ENCODE measurements at regions not wholly inside any gene's neighbourhood (a gene's known extent, or its start where the extent isn't known, plus 50 kb on each side); places are given as distances from the start of the nearest gene placed in this dataset.
A peak's percentile ranks its signal among the peaks of the same experiment; 100 is the strongest.

DNA sequence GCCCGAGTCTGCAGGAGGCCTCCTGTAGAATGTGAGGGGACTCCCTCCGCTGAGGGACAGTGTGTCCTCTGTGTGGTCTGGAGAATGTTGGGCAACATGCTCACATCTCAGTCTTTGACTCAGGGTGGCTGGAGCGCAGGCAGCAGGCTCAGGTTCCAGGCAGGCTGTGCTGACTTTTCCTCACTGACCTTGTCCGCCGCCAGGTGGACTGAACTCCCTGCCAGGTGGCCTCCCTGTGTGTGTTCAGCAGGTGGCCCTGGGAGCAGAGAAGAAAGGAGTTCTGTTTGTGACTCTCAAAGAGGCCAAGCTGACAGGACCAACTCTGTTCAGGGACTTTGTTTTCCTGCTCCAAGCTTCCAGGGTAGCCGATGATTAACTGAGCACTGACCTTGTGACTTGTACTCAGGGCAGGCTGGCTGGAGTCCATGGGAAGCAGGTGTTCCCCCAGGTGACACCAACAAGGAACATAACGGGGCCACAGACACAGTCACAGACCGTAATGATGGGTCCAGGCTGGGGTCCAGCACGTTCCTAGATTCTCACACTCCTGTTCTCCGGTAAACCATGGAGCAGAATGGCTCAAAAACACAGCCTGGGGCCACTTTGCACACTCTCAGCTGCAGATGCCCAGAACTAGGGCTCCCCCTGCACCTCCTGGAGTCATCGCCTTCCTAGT lies 439.8 kb downstream of the RNF144A start:
- no peaks in the 10 kb centered on the region for H3K9me3 ChIP-seq (ENCODE audit: control insufficient read depth in 4 of 4, low read length in 3 of 4)
- H3K27me3 ChIP-seq (ENCODE audit: control insufficient read depth in 4 of 4, insufficient read depth in 4 of 4, low read length in 3 of 4): peaks cover 0 to 4% (median 0%) of the 10 kb centered on the region in 4 donors
- TF ChIP-seq SP1 (IDR thresholded peaks at IDR 0.05): peak; percentile 19
- peak in 1 of 2 donors; percentile 30 for TF ChIP-seq RAD21 (IDR thresholded peaks at IDR 0.05)
- no peak for TF ChIP-seq GABPA (IDR thresholded peaks at IDR 0.05 in 1 of 2, conservative IDR thresholded peaks at IDR 0.05 in 1 of 2)
- peak; percentile 40 for DNase-seq (ENCODE audit: low spot score)
- no peaks in the 10 kb centered on the region for H3K36me3 ChIP-seq (ENCODE audit: control insufficient read depth in 4 of 4, insufficient read depth in 3 of 4, low read depth in 1 of 4, low read length in 3 of 4)
- H3K4me3 ChIP-seq (ENCODE audit: low read depth in 1 of 3, low read length in 3 of 3): no peak overlapping the region
- H3K4me1 ChIP-seq (ENCODE audit: control insufficient read depth in 4 of 4, insufficient read depth in 4 of 4, low read length in 3 of 4): no peaks in the 10 kb centered on the region
- H3K27ac ChIP-seq (ENCODE audit: low read depth in 1 of 2, low read length in 2 of 2): no peak overlapping the region
- no peak overlapping the region for H3K9ac ChIP-seq (ENCODE audit: low read depth in 1 of 2, low read length in 2 of 2)
- 52% methylated on average over 11 of the region's 11 CpGs for WGBS

DNA sequence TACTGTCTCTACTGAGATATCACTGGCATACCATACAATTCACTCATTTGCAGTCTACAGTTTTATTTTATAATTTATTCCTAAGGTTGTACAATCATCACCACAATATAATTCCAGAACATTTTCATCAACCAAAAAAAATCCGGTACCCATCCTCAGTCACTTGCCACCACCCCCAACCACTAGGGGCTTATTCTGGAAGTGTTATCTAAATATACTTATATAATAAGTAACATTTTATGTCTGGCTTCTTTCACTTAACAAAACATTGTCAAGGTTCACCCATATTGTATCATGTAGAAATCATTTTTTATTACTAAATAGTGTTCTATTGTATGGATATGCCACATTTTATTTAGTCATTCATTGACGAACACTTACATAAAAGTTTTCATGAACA lies 440.8 kb downstream of the RNF144A start:
- Histone ChIP-seq H3K27ac (ENCODE audit: low read depth in 1 of 2, low read length in 2 of 2) (no peak overlapping the region), H3K9me3 (ENCODE audit: control insufficient read depth in 4 of 4, low read length in 3 of 4) (no peaks in the 10 kb centered on the region), H3K27me3 (ENCODE audit: control insufficient read depth in 4 of 4, insufficient read depth in 4 of 4, low read length in 3 of 4) (peaks cover 0 to 4% (median 0%) of the 10 kb centered on the region in 4 donors), H3K4me3 (ENCODE audit: low read depth in 1 of 3, low read length in 3 of 3) (no peak overlapping the region), H3K36me3 (ENCODE audit: control insufficient read depth in 4 of 4, insufficient read depth in 3 of 4, low read depth in 1 of 4, low read length in 3 of 4) (no peaks in the 10 kb centered on the region), H3K4me1 (ENCODE audit: control insufficient read depth in 4 of 4, insufficient read depth in 4 of 4, low read length in 3 of 4) (no peaks in the 10 kb centered on the region), H3K9ac (ENCODE audit: low read depth in 1 of 2, low read length in 2 of 2) (no peak overlapping the region)
- WGBS: 91% methylated on average over 2 of the region's 2 CpGs
- no peak for DNase-seq (ENCODE audit: low spot score)
- TF ChIP-seq RXRA (IDR thresholded peaks at IDR 0.05) (no peak), YY1 (IDR thresholded peaks at IDR 0.05) (no peak), RAD21 (IDR thresholded peaks at IDR 0.05) (no peak), HNF4A (conservative IDR thresholded peaks at IDR 0.05) (no peak), FOXA2 (IDR thresholded peaks at IDR 0.05) (no peak), JUND (IDR thresholded peaks at IDR 0.05) (no peak), EGR1 (IDR thresholded peaks at IDR 0.05; ENCODE audit: low read depth in 2 of 2) (no peak), TAF1 (conservative IDR thresholded peaks at IDR 0.05) (no peak), FOXA1 (IDR thresholded peaks at IDR 0.05) (no peak), SP1 (IDR thresholded peaks at IDR 0.05) (no peak), NR2F2 (IDR thresholded peaks at IDR 0.05) (no peak)
- TF ChIP-seq, protein P1, sequence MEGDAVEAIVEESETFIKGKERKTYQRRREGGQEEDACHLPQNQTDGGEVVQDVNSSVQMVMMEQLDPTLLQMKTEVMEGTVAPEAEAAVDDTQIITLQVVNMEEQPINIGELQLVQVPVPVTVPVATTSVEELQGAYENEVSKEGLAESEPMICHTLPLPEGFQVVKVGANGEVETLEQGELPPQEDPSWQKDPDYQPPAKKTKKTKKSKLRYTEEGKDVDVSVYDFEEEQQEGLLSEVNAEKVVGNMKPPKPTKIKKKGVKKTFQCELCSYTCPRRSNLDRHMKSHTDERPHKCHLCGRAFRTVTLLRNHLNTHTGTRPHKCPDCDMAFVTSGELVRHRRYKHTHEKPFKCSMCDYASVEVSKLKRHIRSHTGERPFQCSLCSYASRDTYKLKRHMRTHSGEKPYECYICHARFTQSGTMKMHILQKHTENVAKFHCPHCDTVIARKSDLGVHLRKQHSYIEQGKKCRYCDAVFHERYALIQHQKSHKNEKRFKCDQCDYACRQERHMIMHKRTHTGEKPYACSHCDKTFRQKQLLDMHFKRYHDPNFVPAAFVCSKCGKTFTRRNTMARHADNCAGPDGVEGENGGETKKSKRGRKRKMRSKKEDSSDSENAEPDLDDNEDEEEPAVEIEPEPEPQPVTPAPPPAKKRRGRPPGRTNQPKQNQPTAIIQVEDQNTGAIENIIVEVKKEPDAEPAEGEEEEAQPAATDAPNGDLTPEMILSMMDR (IDR thresholded peaks at IDR 0.05; ENCODE audit: low read depth, low read length, missing input control): no peak
- TF ChIP-seq, protein P2, sequence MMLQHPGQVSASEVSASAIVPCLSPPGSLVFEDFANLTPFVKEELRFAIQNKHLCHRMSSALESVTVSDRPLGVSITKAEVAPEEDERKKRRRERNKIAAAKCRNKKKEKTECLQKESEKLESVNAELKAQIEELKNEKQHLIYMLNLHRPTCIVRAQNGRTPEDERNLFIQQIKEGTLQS (IDR thresholded peaks at IDR 0.05): no peak
- TF ChIP-seq, protein P3, sequence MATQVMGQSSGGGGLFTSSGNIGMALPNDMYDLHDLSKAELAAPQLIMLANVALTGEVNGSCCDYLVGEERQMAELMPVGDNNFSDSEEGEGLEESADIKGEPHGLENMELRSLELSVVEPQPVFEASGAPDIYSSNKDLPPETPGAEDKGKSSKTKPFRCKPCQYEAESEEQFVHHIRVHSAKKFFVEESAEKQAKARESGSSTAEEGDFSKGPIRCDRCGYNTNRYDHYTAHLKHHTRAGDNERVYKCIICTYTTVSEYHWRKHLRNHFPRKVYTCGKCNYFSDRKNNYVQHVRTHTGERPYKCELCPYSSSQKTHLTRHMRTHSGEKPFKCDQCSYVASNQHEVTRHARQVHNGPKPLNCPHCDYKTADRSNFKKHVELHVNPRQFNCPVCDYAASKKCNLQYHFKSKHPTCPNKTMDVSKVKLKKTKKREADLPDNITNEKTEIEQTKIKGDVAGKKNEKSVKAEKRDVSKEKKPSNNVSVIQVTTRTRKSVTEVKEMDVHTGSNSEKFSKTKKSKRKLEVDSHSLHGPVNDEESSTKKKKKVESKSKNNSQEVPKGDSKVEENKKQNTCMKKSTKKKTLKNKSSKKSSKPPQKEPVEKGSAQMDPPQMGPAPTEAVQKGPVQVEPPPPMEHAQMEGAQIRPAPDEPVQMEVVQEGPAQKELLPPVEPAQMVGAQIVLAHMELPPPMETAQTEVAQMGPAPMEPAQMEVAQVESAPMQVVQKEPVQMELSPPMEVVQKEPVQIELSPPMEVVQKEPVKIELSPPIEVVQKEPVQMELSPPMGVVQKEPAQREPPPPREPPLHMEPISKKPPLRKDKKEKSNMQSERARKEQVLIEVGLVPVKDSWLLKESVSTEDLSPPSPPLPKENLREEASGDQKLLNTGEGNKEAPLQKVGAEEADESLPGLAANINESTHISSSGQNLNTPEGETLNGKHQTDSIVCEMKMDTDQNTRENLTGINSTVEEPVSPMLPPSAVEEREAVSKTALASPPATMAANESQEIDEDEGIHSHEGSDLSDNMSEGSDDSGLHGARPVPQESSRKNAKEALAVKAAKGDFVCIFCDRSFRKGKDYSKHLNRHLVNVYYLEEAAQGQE (IDR thresholded peaks at IDR 0.05): no peak
- TF ChIP-seq, protein P4, sequence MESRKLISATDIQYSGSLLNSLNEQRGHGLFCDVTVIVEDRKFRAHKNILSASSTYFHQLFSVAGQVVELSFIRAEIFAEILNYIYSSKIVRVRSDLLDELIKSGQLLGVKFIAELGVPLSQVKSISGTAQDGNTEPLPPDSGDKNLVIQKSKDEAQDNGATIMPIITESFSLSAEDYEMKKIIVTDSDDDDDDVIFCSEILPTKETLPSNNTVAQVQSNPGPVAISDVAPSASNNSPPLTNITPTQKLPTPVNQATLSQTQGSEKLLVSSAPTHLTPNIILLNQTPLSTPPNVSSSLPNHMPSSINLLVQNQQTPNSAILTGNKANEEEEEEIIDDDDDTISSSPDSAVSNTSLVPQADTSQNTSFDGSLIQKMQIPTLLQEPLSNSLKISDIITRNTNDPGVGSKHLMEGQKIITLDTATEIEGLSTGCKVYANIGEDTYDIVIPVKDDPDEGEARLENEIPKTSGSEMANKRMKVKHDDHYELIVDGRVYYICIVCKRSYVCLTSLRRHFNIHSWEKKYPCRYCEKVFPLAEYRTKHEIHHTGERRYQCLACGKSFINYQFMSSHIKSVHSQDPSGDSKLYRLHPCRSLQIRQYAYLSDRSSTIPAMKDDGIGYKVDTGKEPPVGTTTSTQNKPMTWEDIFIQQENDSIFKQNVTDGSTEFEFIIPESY (IDR thresholded peaks at IDR 0.05): no peak
